ENCODE measurements at regions not wholly inside any gene's neighbourhood (a gene's known extent, or its start where the extent isn't known, plus 50 kb on each side); places are given as distances from the start of the nearest gene placed in this dataset.

DNA sequence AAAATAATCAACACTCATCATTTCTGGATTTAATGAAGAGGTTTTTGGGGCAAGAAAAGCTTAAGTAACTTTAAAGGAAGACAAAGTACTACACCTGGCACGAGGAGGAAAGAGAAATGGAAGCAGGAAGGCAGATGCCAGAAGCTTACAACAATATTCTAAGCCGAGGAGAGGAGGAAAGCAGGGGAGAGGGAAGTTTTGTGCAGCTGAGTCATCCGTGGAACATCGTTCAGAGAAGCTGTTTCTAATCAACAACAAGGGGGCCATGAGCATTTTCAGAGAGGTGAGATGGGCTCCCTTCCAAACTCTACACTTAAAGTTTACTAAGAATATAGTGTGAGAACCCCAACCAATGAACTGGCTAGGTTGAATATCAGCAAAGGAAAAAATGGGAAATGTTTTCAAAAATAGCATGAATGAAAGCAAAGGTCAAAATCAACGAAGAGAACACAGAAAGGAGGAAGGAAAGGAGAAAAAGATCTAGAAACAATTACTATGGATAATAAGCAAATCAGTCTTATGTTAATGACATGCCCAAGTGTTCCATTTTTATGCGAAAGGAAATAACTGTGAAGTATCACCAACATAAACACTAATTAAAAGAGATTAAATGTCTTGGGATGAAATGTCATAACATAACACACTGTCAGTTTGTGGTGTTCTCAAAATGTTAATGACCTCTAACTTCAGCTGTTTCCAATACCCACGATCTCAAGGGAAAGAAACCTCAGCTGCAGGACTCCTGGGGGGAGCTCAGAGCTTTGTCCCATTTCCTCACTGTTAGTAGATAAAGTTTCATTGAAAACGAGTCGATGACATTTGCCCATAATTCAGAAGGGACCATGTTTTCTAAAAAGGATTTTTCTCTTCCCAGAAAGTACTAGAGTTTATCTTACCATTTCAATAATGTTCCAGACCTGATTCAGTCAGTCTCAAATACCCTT lies 203.4 kb upstream of the STXBP5 start:
- H3K4me3 ChIP-seq (ENCODE audit: control insufficient read depth, low read depth, low read length) = no peak overlapping the region
- DNase-seq (ENCODE audit: low read depth) = peak; percentile 23
- TF ChIP-seq, protein P1, sequence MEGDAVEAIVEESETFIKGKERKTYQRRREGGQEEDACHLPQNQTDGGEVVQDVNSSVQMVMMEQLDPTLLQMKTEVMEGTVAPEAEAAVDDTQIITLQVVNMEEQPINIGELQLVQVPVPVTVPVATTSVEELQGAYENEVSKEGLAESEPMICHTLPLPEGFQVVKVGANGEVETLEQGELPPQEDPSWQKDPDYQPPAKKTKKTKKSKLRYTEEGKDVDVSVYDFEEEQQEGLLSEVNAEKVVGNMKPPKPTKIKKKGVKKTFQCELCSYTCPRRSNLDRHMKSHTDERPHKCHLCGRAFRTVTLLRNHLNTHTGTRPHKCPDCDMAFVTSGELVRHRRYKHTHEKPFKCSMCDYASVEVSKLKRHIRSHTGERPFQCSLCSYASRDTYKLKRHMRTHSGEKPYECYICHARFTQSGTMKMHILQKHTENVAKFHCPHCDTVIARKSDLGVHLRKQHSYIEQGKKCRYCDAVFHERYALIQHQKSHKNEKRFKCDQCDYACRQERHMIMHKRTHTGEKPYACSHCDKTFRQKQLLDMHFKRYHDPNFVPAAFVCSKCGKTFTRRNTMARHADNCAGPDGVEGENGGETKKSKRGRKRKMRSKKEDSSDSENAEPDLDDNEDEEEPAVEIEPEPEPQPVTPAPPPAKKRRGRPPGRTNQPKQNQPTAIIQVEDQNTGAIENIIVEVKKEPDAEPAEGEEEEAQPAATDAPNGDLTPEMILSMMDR (IDR thresholded peaks at IDR 0.05; ENCODE audit: control insufficient read depth, insufficient read depth, low read depth, low read length, missing control alignments) = no peak

DNA sequence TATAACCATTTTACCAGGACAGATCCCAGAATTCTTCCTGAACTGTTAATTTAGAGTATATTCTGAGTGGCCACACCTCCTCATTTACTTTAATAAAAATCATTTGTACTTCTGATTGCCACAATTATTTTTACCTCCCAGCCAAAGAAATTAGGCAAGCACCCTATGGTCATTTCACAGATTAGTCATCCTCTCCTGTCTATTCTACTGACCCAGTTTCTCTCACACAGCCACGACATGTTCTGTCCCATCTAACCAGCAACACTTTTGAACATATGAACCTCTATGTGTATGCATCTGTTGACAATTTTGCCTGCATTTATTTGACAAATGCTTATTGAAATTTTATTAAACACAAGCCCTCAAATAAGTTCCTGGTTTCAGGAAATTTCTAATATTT lies 202.6 kb upstream of the STXBP5 start:
- no peak for DNase-seq (ENCODE audit: low read depth)
- TF ChIP-seq, protein P1 (IDR thresholded peaks at IDR 0.05; ENCODE audit: control insufficient read depth, insufficient read depth, low read depth, low read length, missing control alignments) = no peak

DNA sequence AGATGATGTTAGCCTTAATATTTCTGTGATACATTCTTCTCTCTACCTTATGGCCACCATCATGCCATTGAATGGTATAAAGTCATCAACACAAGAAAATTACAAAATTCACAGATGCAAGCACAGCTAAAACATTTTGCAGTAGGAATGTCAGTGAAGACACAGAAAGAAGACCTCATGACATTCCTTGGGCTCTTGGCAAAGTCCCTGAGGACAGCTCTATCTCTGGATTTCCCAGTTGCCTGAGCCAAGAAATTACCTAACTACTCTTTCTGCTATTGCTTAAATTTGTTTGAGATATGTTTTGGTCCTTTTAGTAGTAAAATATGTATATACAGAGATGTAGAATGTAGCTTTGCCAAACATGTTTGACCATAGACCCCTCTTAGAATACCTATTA lies 201.0 kb upstream of the STXBP5 start:
- H3K4me3 ChIP-seq (ENCODE audit: control insufficient read depth, low read depth, low read length) = no peak overlapping the region
- TF ChIP-seq, protein P1 (IDR thresholded peaks at IDR 0.05; ENCODE audit: control insufficient read depth, insufficient read depth, low read depth, low read length, missing control alignments) = no peak
- DNase-seq (ENCODE audit: low read depth) = no peak

More for the DNA sequence above, 202.6 kb upstream of the STXBP5 start:
- no peak overlapping the region for H3K4me3 ChIP-seq (ENCODE audit: control insufficient read depth, low read depth, low read length)

DNA sequence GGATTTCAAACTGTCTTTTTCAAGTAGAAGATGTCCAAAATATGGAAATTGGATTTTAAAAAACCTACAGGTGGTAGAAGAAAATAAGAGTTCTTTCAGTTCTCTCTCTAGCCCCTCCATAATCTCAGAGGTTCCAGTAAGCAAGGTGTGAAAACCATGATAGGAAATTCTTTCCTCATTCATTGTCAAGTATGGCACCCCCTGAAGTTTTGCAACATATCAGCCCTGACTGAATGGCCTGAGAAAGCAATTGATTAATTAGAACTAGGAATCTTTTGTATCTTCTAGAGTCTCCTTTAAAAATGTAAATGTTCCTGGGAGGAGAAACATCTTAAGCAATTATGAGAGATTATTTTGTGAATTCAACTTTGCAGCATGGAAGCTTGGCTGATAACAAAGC lies 198.7 kb upstream of the STXBP5 start:
- TF ChIP-seq, protein P1 (IDR thresholded peaks at IDR 0.05; ENCODE audit: control insufficient read depth, insufficient read depth, low read depth, low read length, missing control alignments) = no peak
- H3K4me3 ChIP-seq (ENCODE audit: control insufficient read depth, low read depth, low read length) = no peak overlapping the region
- no peak for DNase-seq (ENCODE audit: low read depth)

DNA sequence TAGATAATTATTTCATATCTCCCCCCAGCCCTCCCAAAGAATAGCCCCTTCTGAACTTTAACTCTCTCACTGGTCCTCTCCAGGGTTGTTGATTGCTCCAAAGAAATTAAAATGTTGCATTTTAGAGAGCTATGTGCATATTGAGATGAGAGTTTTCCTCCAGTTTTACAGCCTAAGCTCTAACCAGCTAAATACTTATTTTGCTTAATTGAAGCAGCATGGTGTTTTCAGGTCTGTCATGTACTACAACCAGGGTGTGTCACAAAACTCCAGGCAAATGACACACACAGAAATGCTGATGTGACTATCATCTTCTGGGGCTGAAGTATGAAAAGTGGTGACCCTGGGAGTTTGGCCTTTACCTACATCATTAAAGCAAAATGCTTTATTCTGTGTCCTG lies 196.8 kb upstream of the STXBP5 start:
- H3K4me3 ChIP-seq (ENCODE audit: control insufficient read depth, low read depth, low read length) = no peak overlapping the region
- DNase-seq (ENCODE audit: low read depth) = no peak
- TF ChIP-seq, protein P1 (IDR thresholded peaks at IDR 0.05; ENCODE audit: control insufficient read depth, insufficient read depth, low read depth, low read length, missing control alignments) = no peak

DNA sequence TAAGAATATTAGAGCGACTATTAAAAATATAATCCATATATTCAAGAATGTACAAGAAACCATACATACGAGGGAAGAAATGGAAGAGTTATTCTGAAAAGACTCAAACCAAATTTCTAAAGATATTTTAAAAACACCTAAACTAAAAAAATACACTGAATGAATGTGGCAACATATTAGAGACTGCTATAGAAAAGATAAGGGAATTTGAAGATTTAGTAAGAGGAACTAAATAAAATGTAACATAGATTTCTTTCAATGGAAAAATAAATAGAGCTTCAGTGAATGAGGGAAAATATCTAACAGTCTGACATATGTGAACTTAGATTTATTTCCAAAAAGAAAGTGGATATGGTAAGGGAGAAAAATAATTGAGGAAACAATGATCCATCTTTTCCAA lies 194.9 kb upstream of the STXBP5 start:
- H3K4me3 ChIP-seq (ENCODE audit: control insufficient read depth, low read depth, low read length) = no peak overlapping the region
- TF ChIP-seq, protein P1 (IDR thresholded peaks at IDR 0.05; ENCODE audit: control insufficient read depth, insufficient read depth, low read depth, low read length, missing control alignments) = no peak
- no peak for DNase-seq (ENCODE audit: low read depth)
